ENCODE measurements at regions not wholly inside any gene's neighbourhood (a gene's known extent, or its start where the extent isn't known, plus 50 kb on each side); places are given as distances from the start of the nearest gene placed in this dataset.
"Not testable (repeated sequence)": the region's sequence is repeated elsewhere in the genome, so short reads cannot be mapped to it uniquely, and the experiment has no call there.

DNA sequence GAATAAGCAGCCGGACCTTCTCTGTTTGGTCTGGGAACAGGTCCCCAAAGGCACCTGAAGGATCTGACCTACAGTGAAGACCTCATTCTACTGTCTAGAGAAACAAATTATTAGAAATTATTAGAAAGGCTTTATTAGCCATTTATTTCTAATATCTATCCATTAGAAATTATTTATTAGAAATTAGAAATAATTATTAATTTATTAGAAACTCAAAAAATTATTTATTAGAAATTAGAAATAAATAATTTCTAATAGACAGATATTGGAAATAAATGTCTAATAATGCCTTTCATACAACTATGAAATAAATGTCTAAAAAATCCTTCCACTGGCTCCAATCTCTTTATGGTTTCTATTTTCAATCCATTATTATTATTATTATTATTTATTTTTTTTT, 285.7 kb upstream of the ERCC4 start:
- ATAC-seq (no peak), DNase-seq (no peak)
- intact Hi-C loops (cut with DNase I, micrococcal nuclease), result no loop called here

DNA sequence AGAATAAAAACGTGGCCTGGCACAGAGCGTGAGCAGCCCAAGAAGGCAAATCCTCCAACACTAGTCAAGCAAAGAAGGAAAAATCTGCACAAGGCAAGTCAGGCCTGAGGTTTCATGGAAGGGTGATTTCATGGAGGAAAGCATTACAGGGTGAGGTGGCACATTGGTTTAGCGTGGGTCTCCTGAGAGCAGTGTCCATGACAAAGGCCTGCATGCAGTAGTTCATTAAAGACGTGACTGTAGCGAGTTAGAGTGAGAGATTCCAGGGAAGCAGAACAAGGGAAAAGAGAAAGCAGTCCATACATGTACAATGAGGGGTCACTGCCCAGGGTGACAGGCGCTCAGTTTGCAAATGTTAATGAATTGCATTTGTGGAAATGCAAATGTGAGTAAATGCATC, 285.0 kb upstream of the ERCC4 start:
- intact Hi-C loops (cut with DNase I, micrococcal nuclease), result no loop called here
- ATAC-seq (no peak), DNase-seq (no peak)

DNA sequence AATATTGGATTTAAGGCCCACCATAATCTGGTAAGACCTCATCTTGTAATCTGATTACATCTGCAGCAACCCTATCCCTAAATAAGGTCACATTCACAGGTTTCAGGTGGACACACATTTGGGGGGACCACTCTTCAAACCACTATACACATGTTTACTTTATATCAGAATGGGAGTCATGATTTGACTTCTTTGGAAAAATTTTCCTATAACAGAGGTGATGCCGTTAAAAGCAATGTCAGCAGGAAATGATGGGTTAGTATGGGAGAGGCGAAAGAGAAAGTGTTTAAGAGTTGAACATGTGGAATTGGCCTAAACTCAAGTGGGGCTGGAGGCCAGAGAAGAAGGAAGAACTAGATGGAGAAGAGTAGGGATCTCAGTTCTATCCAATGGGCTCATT, 281.7 kb upstream of the ERCC4 start:
- DNase-seq (no peak), ATAC-seq (no peak)
- intact Hi-C loops (cut with DNase I, micrococcal nuclease), result no loop called here

DNA sequence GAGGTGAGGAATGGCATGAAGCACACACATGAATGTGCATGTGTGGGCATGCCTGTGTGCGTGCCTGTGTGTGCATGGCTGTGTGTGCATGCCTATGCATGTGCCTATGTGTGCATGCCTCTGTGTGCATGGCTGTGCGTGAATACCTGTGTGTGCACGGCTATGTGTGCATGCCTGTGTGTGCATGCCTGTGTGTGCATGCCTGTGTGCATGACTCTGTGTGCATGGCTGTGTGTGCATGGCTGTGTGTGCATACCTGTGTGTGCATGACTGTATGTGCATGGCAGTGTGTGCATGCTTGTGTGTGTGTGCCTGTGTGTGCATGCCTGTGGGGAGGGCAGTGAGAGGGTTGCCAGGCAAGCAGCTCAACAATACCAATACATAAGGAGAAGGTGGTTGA, 276.5 kb upstream of the ERCC4 start:
- intact Hi-C loops (cut with DNase I, micrococcal nuclease), result no loop called here
- no peak for DNase-seq
- no peak for ATAC-seq

DNA sequence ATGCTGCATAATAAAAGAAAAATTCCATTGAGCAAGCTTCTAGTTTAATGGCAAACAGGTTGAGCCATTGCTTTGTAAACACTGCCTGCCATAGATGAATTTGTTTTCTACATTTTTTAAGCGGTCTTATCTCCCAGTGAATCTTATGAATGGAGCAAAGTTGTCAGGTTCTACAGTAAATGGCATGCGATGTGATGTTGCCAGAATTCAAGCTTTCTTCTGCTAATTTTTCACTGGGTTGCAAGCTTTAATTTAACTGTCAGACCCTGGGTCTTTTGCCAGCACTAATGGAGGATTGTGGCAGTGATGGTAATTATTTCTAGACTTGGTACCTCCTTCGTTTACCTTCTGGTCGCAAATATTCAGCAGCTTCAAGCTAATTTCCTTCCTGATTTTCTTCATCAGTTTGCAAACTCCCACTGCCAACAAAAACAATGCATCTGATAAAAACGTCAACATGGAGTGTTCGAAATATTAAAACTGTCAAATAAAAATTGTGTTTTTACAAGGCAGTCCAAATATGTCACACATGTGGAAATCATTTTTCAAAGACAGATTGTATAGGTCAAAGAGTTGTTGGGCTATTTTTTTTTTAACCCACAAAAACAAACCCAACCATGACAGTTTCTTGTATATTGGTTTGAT, 274.2 kb upstream of the ERCC4 start:
- ATAC-seq (no peak), DNase-seq (no peak)
- intact Hi-C loops (cut with DNase I, micrococcal nuclease), result no loop called here

DNA sequence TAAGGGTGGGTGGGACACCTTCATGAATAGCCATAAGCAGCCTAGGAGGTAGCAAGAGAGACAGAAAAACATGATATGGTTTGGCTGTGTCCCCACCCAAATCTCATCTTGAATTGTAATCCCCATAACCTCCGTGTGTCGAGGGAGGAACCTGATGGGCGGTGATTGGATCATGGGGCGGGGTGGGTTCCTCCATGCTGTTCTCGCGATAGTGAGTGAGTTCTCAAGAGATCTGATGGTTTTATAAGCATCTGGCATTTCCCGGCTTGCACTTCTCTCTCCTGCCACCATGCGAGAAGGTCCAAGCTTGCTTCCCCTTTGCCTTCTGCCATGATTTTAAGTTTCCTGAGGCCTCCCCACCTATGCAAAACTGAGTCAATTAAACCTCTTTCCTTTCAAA, 259.1 kb upstream of the ERCC4 start:
- DNase-seq (no peak), ATAC-seq (no peak)
- intact Hi-C loops (cut with DNase I, micrococcal nuclease), result no loop called here

DNA sequence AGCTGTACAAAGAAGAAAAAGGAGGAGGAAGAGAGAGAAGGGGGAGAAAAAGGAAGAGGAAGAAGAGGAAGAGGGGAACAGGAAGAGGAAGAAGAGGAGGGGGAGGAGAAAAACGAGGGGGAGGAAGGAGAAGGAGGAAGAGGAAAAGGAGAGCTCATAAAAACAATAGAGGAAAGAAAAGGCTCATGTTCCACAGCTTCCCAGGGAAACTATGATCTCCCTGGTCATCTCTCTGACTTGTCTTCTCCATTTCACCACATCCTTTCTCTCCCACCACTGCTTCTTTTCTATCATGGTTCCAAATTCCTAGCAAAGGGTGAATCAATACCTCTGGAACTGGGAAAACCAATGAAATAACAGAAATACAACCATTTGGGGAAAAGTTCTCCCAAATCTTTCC, 254.1 kb upstream of the ERCC4 start:
- intact Hi-C loops (cut with DNase I, micrococcal nuclease), result no loop called here
- ATAC-seq (no peak), DNase-seq (no peak)

DNA sequence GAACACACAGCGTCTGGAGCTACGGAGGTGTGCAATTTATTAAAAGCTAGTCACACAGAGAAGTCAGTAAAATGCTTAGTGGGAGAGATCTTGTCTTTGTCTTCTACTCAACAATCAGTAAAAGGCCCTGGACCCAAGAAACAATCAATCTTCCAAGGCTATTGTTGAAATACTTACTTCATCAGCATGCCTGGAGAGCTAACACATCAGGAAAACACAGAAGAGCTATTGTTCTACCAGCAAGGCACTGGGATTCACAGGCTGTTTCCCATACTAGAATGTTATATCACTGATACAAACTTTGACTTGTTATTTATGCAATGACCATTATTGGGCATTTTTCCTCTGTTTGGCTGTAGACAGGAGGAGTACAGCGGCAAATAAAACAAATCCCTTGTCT, 247.8 kb upstream of the ERCC4 start:
- DNase-seq (no peak), ATAC-seq (no peak)
- intact Hi-C loops (cut with DNase I, micrococcal nuclease), result no loop called here

DNA sequence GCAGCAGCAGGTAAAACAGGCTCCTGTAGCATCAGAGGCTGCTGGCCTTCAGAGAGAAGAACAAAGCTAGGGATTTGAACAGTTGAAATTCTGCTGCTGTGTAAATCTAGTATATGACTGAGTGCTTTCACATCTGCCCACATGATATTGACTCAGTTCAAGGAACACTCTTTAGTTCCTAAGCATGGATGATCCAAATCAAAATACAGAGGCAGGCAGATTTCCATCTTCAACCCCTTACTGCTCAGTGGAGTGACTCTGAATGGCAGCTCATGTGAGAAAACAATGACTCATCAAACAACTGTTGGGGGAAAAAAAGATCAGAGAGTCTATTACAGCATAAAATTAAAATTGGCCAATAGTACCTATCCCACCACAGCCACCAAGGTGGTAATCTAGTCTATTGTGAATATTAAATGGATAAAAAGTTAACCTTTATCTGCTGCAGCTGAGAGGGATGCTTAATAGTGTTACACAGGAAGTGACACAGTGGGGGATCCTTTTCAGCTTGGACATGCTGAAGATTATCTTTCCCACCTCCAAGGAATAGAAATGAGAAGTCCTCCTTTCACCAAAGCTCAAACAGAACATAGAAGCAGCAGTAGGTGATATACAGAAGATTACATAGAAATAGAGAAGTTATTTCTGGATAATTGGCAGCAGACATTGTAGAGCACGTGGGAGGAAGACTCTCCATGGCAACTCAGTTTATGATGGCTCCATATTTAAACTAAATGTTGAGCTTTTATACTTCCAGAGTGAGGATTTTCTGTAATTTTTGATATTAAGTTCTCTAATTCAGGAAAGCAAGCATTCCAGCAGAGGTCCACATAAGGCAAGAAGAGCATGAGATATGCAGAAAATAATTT, 239.7 kb upstream of the ERCC4 start:
- intact Hi-C loops (cut with DNase I, micrococcal nuclease), result no loop called here
- DNase-seq, result no peak
- no peak for ATAC-seq

DNA sequence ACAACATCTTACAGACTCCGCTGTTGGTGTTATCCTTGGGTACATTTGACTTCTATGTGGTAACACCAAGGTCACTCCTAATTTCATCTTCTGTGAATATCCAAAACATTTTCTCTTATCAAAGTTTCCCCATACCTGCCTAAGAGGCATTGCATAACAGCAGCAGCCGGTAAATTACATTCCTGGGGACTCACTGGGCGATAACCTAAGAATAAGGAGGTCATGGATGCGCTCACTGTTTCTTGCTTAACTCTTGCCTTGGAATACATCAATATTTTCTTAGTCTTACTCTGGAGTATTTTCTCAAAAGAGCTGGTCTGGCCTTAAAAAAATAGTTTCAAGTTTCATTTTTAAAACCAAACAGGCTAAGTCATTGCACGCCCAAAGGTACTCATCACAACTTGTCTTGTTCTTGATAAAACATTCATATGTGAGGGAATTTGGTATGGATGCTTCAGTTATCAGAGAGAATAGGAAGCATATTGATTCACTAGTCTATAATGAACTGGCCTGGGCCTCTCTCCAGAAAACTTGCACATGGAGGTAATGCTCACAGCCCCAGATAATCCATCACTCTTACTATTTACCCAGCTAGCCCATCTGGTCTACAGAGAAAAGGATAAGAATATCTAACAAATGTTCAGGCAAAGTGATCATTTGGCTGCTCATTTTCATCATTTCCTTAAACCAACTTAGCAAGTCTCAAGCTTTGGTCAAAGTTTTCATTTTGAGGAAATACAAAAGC, 235.0 kb upstream of the ERCC4 start:
- DNase-seq (no peak), ATAC-seq (no peak)
- intact Hi-C loops (cut with DNase I, micrococcal nuclease), result no loop called here

DNA sequence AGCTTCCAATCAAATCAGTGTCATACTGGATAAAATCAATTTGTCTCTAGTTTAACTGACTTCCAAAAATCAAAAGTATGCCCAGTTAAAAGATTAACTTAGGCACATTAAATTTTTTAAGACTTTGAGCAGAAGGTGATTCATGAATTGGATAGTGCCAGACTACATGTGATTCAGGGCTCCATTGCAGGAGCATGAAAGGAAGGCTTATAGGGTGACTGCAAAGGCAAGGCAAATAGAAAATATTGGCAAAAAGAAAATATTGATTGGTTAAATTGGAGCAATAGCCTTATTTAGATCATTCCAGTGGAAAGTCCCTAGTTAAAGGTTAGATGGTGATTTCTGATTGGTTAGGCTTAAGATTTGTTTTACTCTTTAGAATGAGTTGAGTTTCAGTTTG, 223.9 kb upstream of the ERCC4 start:
- intact Hi-C loops (cut with DNase I, micrococcal nuclease), result no loop called here
- no peak for DNase-seq
- no peak for ATAC-seq

DNA sequence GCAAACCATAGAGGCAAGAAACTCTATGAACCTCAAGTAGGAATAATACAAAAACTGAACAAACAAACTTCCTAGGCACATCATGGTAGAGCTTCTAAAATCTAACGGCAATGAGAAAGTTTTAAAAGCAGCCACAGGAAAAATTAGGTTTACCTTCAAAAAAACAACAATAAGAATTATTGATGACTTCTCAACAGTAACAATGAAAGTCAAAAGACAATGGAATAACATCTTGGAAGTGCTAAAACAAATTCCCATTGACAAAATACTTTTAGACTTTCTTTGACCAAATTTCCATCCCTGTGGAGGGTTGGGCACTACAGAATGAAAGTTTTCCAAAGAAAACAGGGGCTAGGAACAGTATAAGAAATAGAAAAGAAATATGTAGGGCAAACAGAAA, 222.9 kb upstream of the ERCC4 start:
- ATAC-seq, result no peak
- no peak for DNase-seq
- intact Hi-C loops (cut with DNase I, micrococcal nuclease), result no loop called here

DNA sequence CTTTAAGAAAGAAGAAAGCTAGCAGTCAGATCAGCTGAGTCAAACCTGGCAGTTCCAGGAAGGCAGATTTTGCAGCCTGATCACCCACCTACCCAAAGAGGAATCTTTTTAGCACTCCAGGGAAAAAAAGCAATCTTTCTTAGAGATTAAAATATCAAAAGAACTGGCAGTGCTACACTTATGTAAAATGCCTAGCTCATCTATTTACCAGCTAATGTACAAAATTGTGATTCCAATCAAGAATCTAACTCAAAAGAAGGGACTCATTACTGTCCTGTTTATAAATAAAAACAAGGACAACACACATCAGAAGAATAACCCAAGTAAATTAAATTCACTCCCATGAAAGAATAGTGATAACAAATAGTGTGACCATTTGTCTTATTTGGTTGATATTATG, 222.4 kb upstream of the ERCC4 start:
- DNase-seq, result no peak
- intact Hi-C loops (cut with DNase I, micrococcal nuclease), result no loop called here
- ATAC-seq, result no peak

DNA sequence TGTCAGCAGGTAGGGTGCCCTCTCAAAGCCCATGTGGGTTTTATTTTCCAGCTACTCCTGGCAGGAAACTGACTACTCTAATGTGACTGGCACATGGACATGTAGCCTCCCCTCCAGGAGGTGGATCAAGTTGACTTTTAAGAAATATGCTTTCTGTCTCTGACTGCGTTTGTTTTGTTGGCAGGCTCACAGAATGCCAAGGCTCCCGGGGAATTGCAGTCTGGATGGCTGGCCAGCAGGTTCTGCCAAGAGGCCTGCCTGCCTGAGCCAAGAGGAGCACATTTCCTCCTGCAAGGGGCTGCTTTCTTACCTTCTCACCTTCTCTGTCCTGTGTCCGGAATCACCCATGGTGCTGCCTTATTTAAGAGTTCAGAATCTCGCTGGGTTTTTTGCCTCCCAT, 217.3 kb upstream of the ERCC4 start:
- no peak for DNase-seq
- ATAC-seq, result no peak

DNA sequence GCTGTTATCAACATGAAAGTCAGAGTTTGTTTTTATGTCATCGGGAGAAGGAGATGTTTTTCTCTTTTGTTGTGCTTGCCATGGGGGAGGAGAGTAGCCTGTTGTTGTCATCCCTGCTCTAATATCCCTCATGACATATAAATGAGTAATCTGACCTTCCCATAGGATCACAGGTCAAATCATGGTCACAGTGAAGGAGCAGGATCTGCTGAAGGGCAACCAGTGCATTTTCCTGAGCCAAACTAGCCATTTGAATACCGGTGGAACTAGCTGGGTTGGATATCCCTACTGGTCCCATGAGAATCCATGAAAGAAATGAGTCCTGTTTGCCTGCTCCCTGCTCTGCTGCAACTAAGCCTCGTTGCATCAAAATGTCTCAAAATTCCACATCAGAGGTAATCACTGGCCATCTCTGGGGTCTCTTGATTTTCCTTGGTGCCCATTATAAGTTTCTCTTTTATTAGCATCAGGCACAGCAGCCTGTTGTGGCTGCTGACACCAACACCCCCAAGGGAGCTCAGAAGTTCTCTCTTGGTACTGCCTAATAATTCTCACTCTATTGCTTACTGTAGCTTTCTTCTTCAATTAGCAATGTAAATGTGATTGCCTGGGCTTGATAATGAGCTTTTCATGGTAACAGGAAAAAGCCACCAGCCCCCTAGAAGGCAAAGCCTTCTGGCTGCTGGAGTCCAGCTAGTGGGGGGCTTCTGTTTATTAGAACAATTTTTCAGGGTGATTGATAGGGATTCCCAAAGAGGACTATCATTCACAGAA, 211.4 kb upstream of the ERCC4 start:
- no peak for ATAC-seq
- DNase-seq, result no peak
- intact Hi-C loops (cut with DNase I, micrococcal nuclease), result no loop called here

More for the DNA sequence above, 217.3 kb upstream of the ERCC4 start:
- intact Hi-C loops (cut with DNase I, micrococcal nuclease), result no loop called here

DNA sequence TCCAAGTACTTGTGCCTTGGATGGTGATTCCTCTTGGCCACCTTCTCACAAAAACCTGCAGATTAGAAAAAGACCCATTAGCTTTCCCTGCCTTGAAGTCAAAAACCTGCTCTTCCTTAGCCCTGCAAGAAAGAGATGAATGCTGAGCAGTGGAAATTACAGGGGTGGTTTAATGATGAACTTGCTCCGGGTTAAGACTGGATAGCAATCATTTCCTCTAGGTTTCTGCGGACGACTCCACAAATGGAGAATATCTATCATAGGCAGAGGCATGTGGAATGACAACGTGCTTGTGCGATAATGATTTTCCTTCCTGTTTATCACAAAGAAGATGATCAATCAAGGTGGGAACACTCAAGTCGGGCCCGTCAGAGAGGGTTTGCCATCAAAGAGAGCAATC, 201.2 kb upstream of the ERCC4 start:
- ATAC-seq, result no peak
- intact Hi-C loops (cut with DNase I, micrococcal nuclease), result no loop called here
- DNase-seq, result no peak

DNA sequence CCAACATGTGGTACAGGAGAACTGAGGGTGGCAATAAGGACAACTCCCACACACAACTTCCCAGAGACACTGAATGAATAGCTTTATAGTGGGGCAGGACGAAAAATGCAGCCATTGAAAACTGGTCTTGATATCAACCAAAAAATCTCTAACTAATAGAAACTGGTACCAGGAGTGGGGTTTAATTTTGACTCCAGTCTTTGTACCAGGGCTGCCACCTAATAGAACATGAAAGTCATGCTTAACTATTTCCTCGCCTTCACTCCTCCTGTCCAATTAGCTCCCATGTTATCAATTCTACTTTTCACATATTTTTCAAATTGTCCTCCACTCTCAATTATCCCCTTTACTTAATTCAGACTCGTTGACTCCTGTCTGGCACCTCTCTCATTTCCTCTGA, 192.0 kb upstream of the ERCC4 start:
- no peak for ATAC-seq
- intact Hi-C loops (cut with DNase I, micrococcal nuclease), result no loop called here
- no peak for DNase-seq

DNA sequence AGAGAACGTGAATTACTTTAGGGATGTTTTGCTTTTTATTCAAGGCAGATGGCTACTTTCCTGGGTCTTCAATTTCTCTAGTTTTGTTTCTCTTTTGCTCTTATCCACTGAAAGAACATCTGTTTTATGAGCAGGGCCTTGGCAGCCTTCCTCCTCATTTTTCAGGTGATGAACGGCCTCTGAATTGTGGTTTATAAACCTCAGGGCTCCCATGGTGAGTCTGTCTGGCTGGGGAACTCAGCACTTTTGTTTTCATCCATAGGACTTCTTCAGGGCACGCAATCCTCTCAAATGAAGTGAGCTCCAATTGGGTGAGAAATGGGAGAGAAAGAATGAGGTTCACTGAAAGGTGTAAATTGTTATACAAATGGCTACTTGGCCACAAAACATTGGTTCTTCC, 186.4 kb upstream of the ERCC4 start:
- ATAC-seq, result no peak
- intact Hi-C loops (cut with DNase I, micrococcal nuclease), result no loop called here
- DNase-seq, result no peak

DNA sequence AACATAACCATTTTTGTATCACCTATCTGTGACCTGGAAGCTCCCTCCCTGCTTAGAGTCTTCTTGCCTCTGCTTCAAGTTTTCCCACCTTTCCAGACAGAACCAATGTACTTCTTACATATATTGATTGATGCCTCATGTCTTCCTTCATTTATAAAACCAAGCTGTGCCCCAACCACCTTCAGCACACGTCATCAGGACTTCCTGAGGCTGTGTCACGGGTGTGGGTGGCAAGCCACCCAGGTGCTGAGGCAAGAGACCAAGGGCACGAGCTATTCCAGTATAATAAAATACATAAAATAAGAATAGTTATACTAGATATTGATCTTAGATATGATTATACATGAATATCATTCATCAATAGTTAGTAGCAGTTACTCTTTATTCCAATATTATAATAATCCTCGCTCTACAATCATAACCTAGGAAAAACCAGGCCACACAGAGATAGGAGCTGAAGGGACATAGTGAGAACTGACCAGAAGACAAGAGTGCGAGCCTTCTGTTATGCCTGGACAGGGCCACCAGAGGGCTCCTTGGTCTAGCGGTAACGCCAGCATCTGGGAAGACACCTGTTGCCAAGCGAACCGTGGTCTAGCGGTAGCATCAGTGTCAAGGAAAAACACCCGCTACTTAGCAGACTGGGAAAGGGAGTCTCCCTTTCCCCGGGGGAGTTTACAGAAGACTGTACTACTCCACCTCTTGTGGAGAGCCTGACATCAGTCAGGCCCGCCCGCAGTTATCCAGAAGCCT, 180.2 kb upstream of the ERCC4 start:
- ATAC-seq; DNase-seq; intact Hi-C loops (cut with DNase I, micrococcal nuclease): not testable (repeated sequence)
